ENCODE measurements at regions not wholly inside any gene's neighbourhood (a gene's known extent, or its start where the extent isn't known, plus 50 kb on each side); places are given as distances from the start of the nearest gene placed in this dataset.

- no peak for ATAC-seq
- 75 to 79% (median 78%) methylated on average over 9 of the region's 9 CpGs for WGBS, 4 donors
- Histone ChIP-seq H3K4me1 (no peaks in the 10 kb centered on the region), H3K9me3 (no peaks in the 10 kb centered on the region), H3K4me3 (no peak overlapping the region), H3K36me3 (no peaks in the 10 kb centered on the region), H3K27me3 (no peaks in the 10 kb centered on the region), H3K27ac (no peak overlapping the region)
- no peak for DNase-seq
- intact Hi-C loops (cut with DNase I), result no loop called here
- no peak for TF ChIP-seq POLR2A (IDR thresholded peaks at IDR 0.05)
- TF ChIP-seq CTCF (IDR thresholded peaks at IDR 0.05), result no peak
These were observed 170.4 kb upstream of the IQSEC1 start for GRCh38 chr3:13243586-13243985.

- no peaks in the 10 kb centered on the region for H3K27me3 ChIP-seq
- H3K4me1 ChIP-seq, result no peaks in the 10 kb centered on the region
- no peak overlapping the region for H3K4me3 ChIP-seq
- DNase-seq (no peak), ATAC-seq (no peak)
- 92 to 97% (median 95%) methylated on average over 5 to 8 of the region's 8 CpGs for WGBS, 4 donors
- no peaks in the 10 kb centered on the region for H3K9me3 ChIP-seq
- no peak for TF ChIP-seq CTCF (IDR thresholded peaks at IDR 0.05)
- TF ChIP-seq POLR2A (IDR thresholded peaks at IDR 0.05), result no peak
- H3K36me3 ChIP-seq, result no peaks in the 10 kb centered on the region
- intact Hi-C loops (cut with DNase I), result no loop called here
- H3K27ac ChIP-seq, result no peak overlapping the region
These were observed 169.1 kb upstream of the IQSEC1 start for GRCh38 chr3:13242364-13242737.

- TF ChIP-seq POLR2A (IDR thresholded peaks at IDR 0.05), result no peak
- no peak for TF ChIP-seq CTCF (IDR thresholded peaks at IDR 0.05)
- H3K9me3 ChIP-seq, result no peaks in the 10 kb centered on the region
- WGBS, 4 donors, result 72 to 78% (median 76%) methylated on average over 15 to 18 of the region's 18 CpGs
- H3K36me3 ChIP-seq, result no peaks in the 10 kb centered on the region
- intact Hi-C loops (cut with DNase I), result no loop called here
- H3K4me1 ChIP-seq, result no peaks in the 10 kb centered on the region
- H3K4me3 ChIP-seq, result no peak overlapping the region
- DNase-seq (no peak), ATAC-seq (no peak)
- no peak overlapping the region for H3K27ac ChIP-seq
- H3K27me3 ChIP-seq, result no peaks in the 10 kb centered on the region
These were observed 168.6 kb upstream of the IQSEC1 start for GRCh38 chr3:13241621-13242363.

GRCh38 chr3:13240928-13241618, 167.8 kb upstream of the IQSEC1 start:
- no peaks in the 10 kb centered on the region for H3K36me3 ChIP-seq
- DNase-seq, result no peak
- no peak for TF ChIP-seq CTCF (IDR thresholded peaks at IDR 0.05)
- no peak for TF ChIP-seq POLR2A (IDR thresholded peaks at IDR 0.05)
- H3K27me3 ChIP-seq, result no peaks in the 10 kb centered on the region
- H3K9me3 ChIP-seq, result no peaks in the 10 kb centered on the region
- no peak overlapping the region for H3K27ac ChIP-seq
- H3K4me3 ChIP-seq, result no peak overlapping the region
- no peak for ATAC-seq
- intact Hi-C loops (cut with DNase I), result no loop called here
- no peaks in the 10 kb centered on the region for H3K4me1 ChIP-seq
- 81 to 87% (median 82%) methylated on average over 17 of the region's 17 CpGs for WGBS, 4 donors
